Loucy (cell line): ENCODE measurements at regions not wholly inside any gene's neighbourhood (a gene's known extent, or its start where the extent isn't known, plus 50 kb on each side); places are given as distances from the start of the nearest gene placed in this dataset.

Source experiments
- EZH2phosphoT487 ChIP-seq: fragments of 200-600 bp; IDR thresholded peaks from 2 replicates; pipeline ENCODE4 v1.6.1; 2018; ENCODE audit warnings: antibody characterized with exemption, mild to moderate bottlenecking, moderate library complexity, borderline replicate concordance
- TF ChIP-seq, protein P1 (sequence below): fragments of 200-600 bp; sonication (generic); conservative IDR thresholded peaks from 2 replicates; pipeline ENCODE4 v1.5.1; 2014; ENCODE audit warnings: mild to moderate bottlenecking, antibody characterized with exemption, low read length

DNA sequence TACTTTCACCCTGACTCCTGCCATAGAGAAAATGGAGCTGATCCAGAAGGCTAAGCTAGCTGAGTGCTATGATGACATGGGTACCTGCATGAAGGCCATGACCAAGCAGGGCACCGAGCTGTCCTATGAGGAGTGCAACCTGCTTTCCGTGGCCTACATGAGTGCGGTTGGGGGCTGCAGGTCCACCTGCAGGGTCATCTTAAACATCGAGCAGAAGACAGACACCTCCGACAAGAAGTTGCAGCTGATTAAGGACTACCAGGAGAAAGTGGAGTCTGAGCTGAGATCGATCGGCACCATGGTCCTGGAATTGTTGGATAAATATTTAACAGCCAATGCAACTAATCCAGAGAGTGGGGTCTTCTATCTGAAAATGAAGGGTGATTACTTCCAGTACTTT, 438.0 kb downstream of the TMA16 start:
- TF ChIP-seq, protein P1, sequence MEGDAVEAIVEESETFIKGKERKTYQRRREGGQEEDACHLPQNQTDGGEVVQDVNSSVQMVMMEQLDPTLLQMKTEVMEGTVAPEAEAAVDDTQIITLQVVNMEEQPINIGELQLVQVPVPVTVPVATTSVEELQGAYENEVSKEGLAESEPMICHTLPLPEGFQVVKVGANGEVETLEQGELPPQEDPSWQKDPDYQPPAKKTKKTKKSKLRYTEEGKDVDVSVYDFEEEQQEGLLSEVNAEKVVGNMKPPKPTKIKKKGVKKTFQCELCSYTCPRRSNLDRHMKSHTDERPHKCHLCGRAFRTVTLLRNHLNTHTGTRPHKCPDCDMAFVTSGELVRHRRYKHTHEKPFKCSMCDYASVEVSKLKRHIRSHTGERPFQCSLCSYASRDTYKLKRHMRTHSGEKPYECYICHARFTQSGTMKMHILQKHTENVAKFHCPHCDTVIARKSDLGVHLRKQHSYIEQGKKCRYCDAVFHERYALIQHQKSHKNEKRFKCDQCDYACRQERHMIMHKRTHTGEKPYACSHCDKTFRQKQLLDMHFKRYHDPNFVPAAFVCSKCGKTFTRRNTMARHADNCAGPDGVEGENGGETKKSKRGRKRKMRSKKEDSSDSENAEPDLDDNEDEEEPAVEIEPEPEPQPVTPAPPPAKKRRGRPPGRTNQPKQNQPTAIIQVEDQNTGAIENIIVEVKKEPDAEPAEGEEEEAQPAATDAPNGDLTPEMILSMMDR = no peak
- no peak for TF ChIP-seq EZH2phosphoT487
